Mesothelial cell of epicardium (in vitro differentiated cells): ENCODE measurements at regions not wholly inside any gene's neighbourhood (a gene's known extent, or its start where the extent isn't known, plus 50 kb on each side); places are given as distances from the start of the nearest gene placed in this dataset.

ENCODE experiments used
- DNase-seq, 2 experiments: peaks; one replicate each; pipeline ENCODE4 v3.0.0; 2021; ENCODE audit warnings: low spot score in 2 of 2; ENCODE audit not compliant: unreplicated experiment in 2 of 2
- H3K27ac Mint-ChIP-seq: 2 replicates; pipeline ENCODE4 v1.8.0; 2021; ENCODE audit warnings: mixed read lengths
- H3K27me3 Mint-ChIP-seq: 2 replicates; pipeline ENCODE4 v1.8.0; 2021; ENCODE audit warnings: low read depth, mixed read lengths
- H3K36me3 Mint-ChIP-seq: 2 replicates; pipeline ENCODE4 v1.8.0; 2021; ENCODE audit warnings: mixed read lengths
- H3K4me1 Mint-ChIP-seq: 2 replicates; pipeline ENCODE4 v1.8.0; 2021; ENCODE audit warnings: mixed read lengths
- H3K4me3 Mint-ChIP-seq: 2 replicates; pipeline ENCODE4 v1.8.0; 2021; ENCODE audit warnings: mild to moderate bottlenecking, moderate library complexity, mixed read lengths
- H3K9me3 Mint-ChIP-seq: 2 replicates; pipeline ENCODE4 v1.8.0; 2021; ENCODE audit warnings: mixed read lengths
- TF ChIP-seq, protein P1 (sequence below): fragments of 200-600 bp; sonication (generic); IDR thresholded peaks from one replicate; pipeline ENCODE4 v1.5.0; 2021; ENCODE audit warnings: antibody characterized with exemption; ENCODE audit not compliant: unreplicated experiment

GRCh38 chr15:53354874-53355273, 404.6 kb downstream of the WDR72 start:
- TF ChIP-seq, protein P1, sequence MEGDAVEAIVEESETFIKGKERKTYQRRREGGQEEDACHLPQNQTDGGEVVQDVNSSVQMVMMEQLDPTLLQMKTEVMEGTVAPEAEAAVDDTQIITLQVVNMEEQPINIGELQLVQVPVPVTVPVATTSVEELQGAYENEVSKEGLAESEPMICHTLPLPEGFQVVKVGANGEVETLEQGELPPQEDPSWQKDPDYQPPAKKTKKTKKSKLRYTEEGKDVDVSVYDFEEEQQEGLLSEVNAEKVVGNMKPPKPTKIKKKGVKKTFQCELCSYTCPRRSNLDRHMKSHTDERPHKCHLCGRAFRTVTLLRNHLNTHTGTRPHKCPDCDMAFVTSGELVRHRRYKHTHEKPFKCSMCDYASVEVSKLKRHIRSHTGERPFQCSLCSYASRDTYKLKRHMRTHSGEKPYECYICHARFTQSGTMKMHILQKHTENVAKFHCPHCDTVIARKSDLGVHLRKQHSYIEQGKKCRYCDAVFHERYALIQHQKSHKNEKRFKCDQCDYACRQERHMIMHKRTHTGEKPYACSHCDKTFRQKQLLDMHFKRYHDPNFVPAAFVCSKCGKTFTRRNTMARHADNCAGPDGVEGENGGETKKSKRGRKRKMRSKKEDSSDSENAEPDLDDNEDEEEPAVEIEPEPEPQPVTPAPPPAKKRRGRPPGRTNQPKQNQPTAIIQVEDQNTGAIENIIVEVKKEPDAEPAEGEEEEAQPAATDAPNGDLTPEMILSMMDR, result no peak
- Mint-ChIP-seq H3K4me3 (no peak overlapping the region), H3K4me1 (no peaks in the 10 kb centered on the region), H3K27ac (no peak overlapping the region), H3K9me3 (no peaks in the 10 kb centered on the region), H3K27me3 (peaks cover 2% of the 10 kb centered on the region), H3K36me3 (no peaks in the 10 kb centered on the region)
- DNase-seq, result no peak

DNA sequence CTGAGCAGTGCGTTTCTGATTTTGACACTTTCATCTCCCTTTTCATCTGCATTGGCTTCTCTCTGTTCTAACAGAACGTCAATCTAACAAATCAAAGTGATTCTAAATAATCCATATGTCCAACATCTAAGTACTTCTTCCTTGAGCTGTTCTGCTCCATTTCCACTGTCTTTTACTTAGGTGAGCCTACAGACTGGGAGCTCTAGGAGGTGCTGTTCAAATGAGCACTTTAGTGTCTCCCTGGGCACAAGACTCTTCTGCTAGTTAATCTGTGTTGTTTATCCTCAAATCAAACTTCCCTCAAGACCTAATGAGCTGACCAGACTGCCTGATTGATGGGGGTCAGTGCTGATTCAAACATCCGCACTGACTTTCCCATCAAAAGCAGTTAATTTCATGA, 408.1 kb downstream of the WDR72 start:
- Mint-ChIP-seq H3K9me3 (no peaks in the 10 kb centered on the region), H3K4me1 (no peaks in the 10 kb centered on the region), H3K27ac (no peak overlapping the region), H3K4me3 (no peak overlapping the region), H3K27me3 (peaks cover 9% of the 10 kb centered on the region), H3K36me3 (no peaks in the 10 kb centered on the region)
- DNase-seq, result no peak
- TF ChIP-seq, protein P1, result no peak

DNA sequence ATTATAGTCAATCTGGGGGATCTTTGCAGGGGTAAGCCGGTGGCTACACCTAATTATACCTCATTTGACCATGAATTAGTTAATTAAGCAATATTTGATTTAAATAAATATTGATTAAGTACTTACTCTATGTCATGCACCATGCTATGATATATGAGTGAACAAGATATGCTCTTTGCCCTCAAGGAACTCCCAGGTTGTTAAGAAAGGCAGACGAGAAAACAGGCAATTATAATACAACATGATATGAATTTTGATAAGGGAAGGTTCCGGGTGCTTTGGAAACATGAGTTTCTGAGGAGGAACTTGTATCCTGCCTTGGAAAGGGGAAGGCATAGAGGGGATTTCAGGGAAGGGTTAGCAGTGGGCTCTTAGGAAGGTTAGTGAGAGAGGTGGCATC, 412.9 kb downstream of the WDR72 start:
- Mint-ChIP-seq H3K4me1 (no peaks in the 10 kb centered on the region), H3K36me3 (no peaks in the 10 kb centered on the region), H3K4me3 (no peak overlapping the region), H3K27me3 (peaks cover 33% of the 10 kb centered on the region), H3K27ac (no peak overlapping the region), H3K9me3 (no peaks in the 10 kb centered on the region)
- no peak for DNase-seq
- TF ChIP-seq, protein P1, result no peak

GRCh38 chr15:53331328-53332190, 427.9 kb downstream of the WDR72 start:
- Mint-ChIP-seq H3K27ac (no peak overlapping the region), H3K27me3 (no peaks in the 10 kb centered on the region), H3K4me3 (no peak overlapping the region), H3K4me1 (peaks cover 3% of the 10 kb centered on the region), H3K36me3 (no peaks in the 10 kb centered on the region), H3K9me3 (no peaks in the 10 kb centered on the region)
- DNase-seq, result no peak
- TF ChIP-seq, protein P1, result no peak

- DNase-seq, result no peak
- H3K4me3 Mint-ChIP-seq, result no peak overlapping the region
- no peaks in the 10 kb centered on the region for H3K9me3 Mint-ChIP-seq
- TF ChIP-seq, protein P1, result no peak
- H3K27ac Mint-ChIP-seq, result no peak overlapping the region
- no peaks in the 10 kb centered on the region for H3K27me3 Mint-ChIP-seq
- no peaks in the 10 kb centered on the region for H3K36me3 Mint-ChIP-seq
- H3K4me1 Mint-ChIP-seq, result peaks cover 3% of the 10 kb centered on the region
Observed at GRCh38 chr15:53328341-53328740, 431.1 kb downstream of the WDR72 start.
